ENCODE measurements at regions not wholly inside any gene's neighbourhood (a gene's known extent, or its start where the extent isn't known, plus 50 kb on each side); places are given as distances from the start of the nearest gene placed in this dataset.

GRCh38 chr17:72390675-72391508, 270.1 kb downstream of the SOX9 start:
- DNase-seq (ENCODE audit: low spot score), result no peak

- DNase-seq (ENCODE audit: low spot score), result no peak
Observed at GRCh38 chr17:72392056-72393010, 271.5 kb downstream of the SOX9 start.

- no peak for DNase-seq (ENCODE audit: low spot score)
Observed at GRCh38 chr17:72393553-72393952, 272.7 kb downstream of the SOX9 start.

GRCh38 chr17:72394531-72394930, 273.7 kb downstream of the SOX9 start:
- DNase-seq (ENCODE audit: low spot score), result no peak

GRCh38 chr17:72396121-72396520, 275.3 kb downstream of the SOX9 start:
- DNase-seq (ENCODE audit: low spot score), result no peak

- no peak for DNase-seq (ENCODE audit: low spot score)
Observed at GRCh38 chr17:72397223-72397667, 276.4 kb downstream of the SOX9 start.

GRCh38 chr17:72397687-72398086, 276.9 kb downstream of the SOX9 start:
- DNase-seq (ENCODE audit: low spot score), result no peak

- no peak for DNase-seq (ENCODE audit: low spot score)
Observed at GRCh38 chr17:72399023-72399607, 278.3 kb downstream of the SOX9 start.

GRCh38 chr17:72399608-72400487, 279.0 kb downstream of the SOX9 start:
- no peak for DNase-seq (ENCODE audit: low spot score)

GRCh38 chr17:72400488-72400827, 279.6 kb downstream of the SOX9 start:
- no peak for DNase-seq (ENCODE audit: low spot score)

GRCh38 chr17:72400863-72401262, 280.0 kb downstream of the SOX9 start:
- no peak for DNase-seq (ENCODE audit: low spot score)

GRCh38 chr17:72401883-72402726, 281.3 kb downstream of the SOX9 start:
- DNase-seq (ENCODE audit: low spot score), result no peak

GRCh38 chr17:72402727-72403210, 281.9 kb downstream of the SOX9 start:
- DNase-seq (ENCODE audit: low spot score), result no peak

GRCh38 chr17:72403713-72404209, 282.9 kb downstream of the SOX9 start:
- DNase-seq (ENCODE audit: low spot score), result no peak

- DNase-seq (ENCODE audit: low spot score), result no peak
Observed at GRCh38 chr17:72404872-72405271, 284.1 kb downstream of the SOX9 start.

- no peak for DNase-seq (ENCODE audit: low spot score)
Observed at GRCh38 chr17:72405662-72406230, 284.9 kb downstream of the SOX9 start.

- DNase-seq (ENCODE audit: low spot score), result no peak
Observed at GRCh38 chr17:72406498-72406897, 285.7 kb downstream of the SOX9 start.

GRCh38 chr17:72407336-72407909, 286.6 kb downstream of the SOX9 start:
- no peak for DNase-seq (ENCODE audit: low spot score)

GRCh38 chr17:72407931-72408330, 287.1 kb downstream of the SOX9 start:
- DNase-seq (ENCODE audit: low spot score), result no peak

- no peak for DNase-seq (ENCODE audit: low spot score)
Observed at GRCh38 chr17:72408641-72409040, 287.8 kb downstream of the SOX9 start.
